HEK293T (cell line): ENCODE measurements at regions not wholly inside any gene's neighbourhood (a gene's known extent, or its start where the extent isn't known, plus 50 kb on each side); places are given as distances from the start of the nearest gene placed in this dataset.

ENCODE experiments used
- ELF4 ChIP-seq: fragments of 450-650 bp; IDR thresholded peaks from 2 replicates; pipeline ENCODE4 v1.6.1; 2017; ENCODE audit warnings: antibody characterized with exemption
- FOXA1 ChIP-seq: fragments of 450-650 bp; IDR thresholded peaks from 2 replicates; pipeline ENCODE4 v1.6.1; 2016; ENCODE audit warnings: mild to moderate bottlenecking
- SP1 ChIP-seq: fragments of 450-650 bp; IDR thresholded peaks from 2 replicates; pipeline ENCODE4 v1.6.1; 2017
- TARDBP ChIP-seq: fragments of 450-650 bp; IDR thresholded peaks from 2 replicates; pipeline ENCODE4 v1.6.1; 2016

- TF ChIP-seq TARDBP (no peak), ELF4 (no peak), FOXA1 (no peak), SP1 (no peak)
These were observed 233.0 kb downstream of the FAM76B start for GRCh38 chr11:95556342-95557163.
